ENCODE measurements at regions not wholly inside any gene's neighbourhood (a gene's known extent, or its start where the extent isn't known, plus 50 kb on each side); places are given as distances from the start of the nearest gene placed in this dataset.

GRCh38 chr11:15875943-15876342 lies 480.4 kb downstream of the SOX6 start:
- Mint-ChIP-seq H3K27ac (no peak overlapping the region), H3K27me3 (ENCODE audit: low read depth in 3 of 3) (peaks cover 0 to 1% (median 0%) of the 10 kb centered on the region in 3 donors), H3K36me3 (no peaks in the 10 kb centered on the region), H3K4me3 (no peak overlapping the region), H3K4me1 (no peaks in the 10 kb centered on the region), H3K9me3 (peaks cover 0 to 4% (median 0%) of the 10 kb centered on the region in 6 donors)
- DNase-seq = no peak

GRCh38 chr11:15878756-15879155 lies 477.6 kb downstream of the SOX6 start:
- DNase-seq = no peak
- Mint-ChIP-seq H3K36me3 (no peaks in the 10 kb centered on the region), H3K4me1 (no peaks in the 10 kb centered on the region), H3K9me3 (peaks cover 0 to 2% (median 0%) of the 10 kb centered on the region in 6 donors), H3K4me3 (no peak overlapping the region), H3K27me3 (ENCODE audit: low read depth in 3 of 3) (peaks cover 1 to 3% (median 1%) of the 10 kb centered on the region in 3 donors), H3K27ac (no peak overlapping the region)

- no peaks in the 10 kb centered on the region for H3K36me3 Mint-ChIP-seq
- peaks cover 1 to 3% (median 1%) of the 10 kb centered on the region in 3 donors for H3K27me3 Mint-ChIP-seq (ENCODE audit: low read depth in 3 of 3)
- no peaks in the 10 kb centered on the region for H3K4me1 Mint-ChIP-seq
- DNase-seq = no peak
- H3K9me3 Mint-ChIP-seq = peaks cover 0 to 2% (median 0%) of the 10 kb centered on the region in 6 donors
- H3K4me3 Mint-ChIP-seq = no peak overlapping the region
- H3K27ac Mint-ChIP-seq = no peak overlapping the region
These were observed 476.1 kb downstream of the SOX6 start for GRCh38 chr11:15880291-15880690.

GRCh38 chr11:15882876-15883454 lies 473.4 kb downstream of the SOX6 start:
- Mint-ChIP-seq H3K4me1 (no peaks in the 10 kb centered on the region), H3K4me3 (no peak overlapping the region), H3K36me3 (no peaks in the 10 kb centered on the region), H3K9me3 (peaks cover 0 to 2% (median 0%) of the 10 kb centered on the region in 6 donors), H3K27ac (no peak overlapping the region), H3K27me3 (ENCODE audit: low read depth in 3 of 3) (peaks cover 1 to 3% (median 1%) of the 10 kb centered on the region in 3 donors)
- DNase-seq = no peak

GRCh38 chr11:15883455-15883920 lies 472.9 kb downstream of the SOX6 start:
- Mint-ChIP-seq H3K4me1 (no peaks in the 10 kb centered on the region), H3K36me3 (no peaks in the 10 kb centered on the region), H3K27me3 (ENCODE audit: low read depth in 3 of 3) (peaks cover 1 to 3% (median 1%) of the 10 kb centered on the region in 3 donors), H3K27ac (no peak overlapping the region), H3K4me3 (no peak overlapping the region), H3K9me3 (peaks cover 0 to 2% (median 0%) of the 10 kb centered on the region in 6 donors)
- no peak for DNase-seq

- Mint-ChIP-seq H3K4me1 (no peaks in the 10 kb centered on the region), H3K27ac (no peak overlapping the region), H3K36me3 (no peaks in the 10 kb centered on the region), H3K9me3 (peaks cover 0 to 2% (median 0%) of the 10 kb centered on the region in 6 donors), H3K4me3 (no peak overlapping the region), H3K27me3 (ENCODE audit: low read depth in 3 of 3) (peaks cover 1 to 3% (median 1%) of the 10 kb centered on the region in 3 donors)
- DNase-seq = no peak
These were observed 472.2 kb downstream of the SOX6 start for GRCh38 chr11:15884141-15884540.

- no peak overlapping the region for H3K4me3 Mint-ChIP-seq
- H3K36me3 Mint-ChIP-seq = no peaks in the 10 kb centered on the region
- H3K9me3 Mint-ChIP-seq = peaks cover 0 to 1% (median 0%) of the 10 kb centered on the region in 6 donors
- no peaks in the 10 kb centered on the region for H3K4me1 Mint-ChIP-seq
- H3K27ac Mint-ChIP-seq = no peak overlapping the region
- no peak for DNase-seq
- peaks cover 1 to 3% (median 1%) of the 10 kb centered on the region in 3 donors for H3K27me3 Mint-ChIP-seq (ENCODE audit: low read depth in 3 of 3)
These were observed 471.4 kb downstream of the SOX6 start for GRCh38 chr11:15884777-15885540.

GRCh38 chr11:15885854-15886253 lies 470.5 kb downstream of the SOX6 start:
- Mint-ChIP-seq H3K27me3 (ENCODE audit: low read depth in 3 of 3) (peaks cover under 1 to 3% (median 3%) of the 10 kb centered on the region in 3 donors), H3K36me3 (no peaks in the 10 kb centered on the region), H3K4me3 (no peak overlapping the region), H3K27ac (no peak overlapping the region), H3K4me1 (no peaks in the 10 kb centered on the region), H3K9me3 (peaks cover 0 to 1% (median 0%) of the 10 kb centered on the region in 6 donors)
- no peak for DNase-seq

GRCh38 chr11:15886299-15886698 lies 470.0 kb downstream of the SOX6 start:
- Mint-ChIP-seq H3K27me3 (ENCODE audit: low read depth in 3 of 3) (peaks cover 0 to 3% (median 3%) of the 10 kb centered on the region in 3 donors), H3K36me3 (no peaks in the 10 kb centered on the region), H3K9me3 (peaks cover 0 to 1% (median 0%) of the 10 kb centered on the region in 6 donors), H3K27ac (no peak overlapping the region), H3K4me1 (no peaks in the 10 kb centered on the region), H3K4me3 (no peak overlapping the region)
- DNase-seq = no peak

- no peak overlapping the region for H3K4me3 Mint-ChIP-seq
- H3K9me3 Mint-ChIP-seq = peaks cover 0 to 1% (median 0%) of the 10 kb centered on the region in 6 donors
- no peak for DNase-seq
- H3K27me3 Mint-ChIP-seq (ENCODE audit: low read depth in 3 of 3) = peaks cover 0 to 3% (median 1%) of the 10 kb centered on the region in 3 donors
- H3K27ac Mint-ChIP-seq = no peak overlapping the region
- H3K4me1 Mint-ChIP-seq = no peaks in the 10 kb centered on the region
- H3K36me3 Mint-ChIP-seq = no peaks in the 10 kb centered on the region
These were observed 469.5 kb downstream of the SOX6 start for GRCh38 chr11:15886866-15887265.

GRCh38 chr11:15888556-15889345 lies 467.6 kb downstream of the SOX6 start:
- H3K36me3 Mint-ChIP-seq = no peaks in the 10 kb centered on the region
- peaks cover 0 to 1% (median 0%) of the 10 kb centered on the region in 3 donors for H3K27me3 Mint-ChIP-seq (ENCODE audit: low read depth in 3 of 3)
- peaks cover 9 to 13% of the 10 kb centered on the region in 2 donors for H3K4me1 Mint-ChIP-seq
- H3K27ac Mint-ChIP-seq = no peak overlapping the region
- DNase-seq = no peak
- H3K9me3 Mint-ChIP-seq = peaks cover 0 to 1% (median 0%) of the 10 kb centered on the region in 6 donors
- no peak overlapping the region for H3K4me3 Mint-ChIP-seq

- H3K4me1 Mint-ChIP-seq = peaks cover 9 to 15% of the 10 kb centered on the region in 2 donors
- H3K27me3 Mint-ChIP-seq (ENCODE audit: low read depth in 3 of 3) = peaks cover 0 to 1% (median 0%) of the 10 kb centered on the region in 3 donors
- peaks cover 0 to 1% (median 0%) of the 10 kb centered on the region in 6 donors for H3K9me3 Mint-ChIP-seq
- H3K4me3 Mint-ChIP-seq = no peak overlapping the region
- no peaks in the 10 kb centered on the region for H3K36me3 Mint-ChIP-seq
- H3K27ac Mint-ChIP-seq = no peak overlapping the region
- DNase-seq = no peak
These were observed 466.8 kb downstream of the SOX6 start for GRCh38 chr11:15889363-15890030.

- Mint-ChIP-seq H3K36me3 (no peaks in the 10 kb centered on the region), H3K27me3 (ENCODE audit: low read depth in 3 of 3) (peaks cover 0 to 1% (median 0%) of the 10 kb centered on the region in 3 donors), H3K4me3 (no peak overlapping the region), H3K27ac (no peak overlapping the region), H3K4me1 (peaks cover 9 to 15% of the 10 kb centered on the region in 2 donors), H3K9me3 (peaks cover 0 to 1% (median 0%) of the 10 kb centered on the region in 6 donors)
- no peak for DNase-seq
These were observed 466.2 kb downstream of the SOX6 start for GRCh38 chr11:15890031-15890713.
